HEK293 (cell line): ENCODE measurements at regions not wholly inside any gene's neighbourhood (a gene's known extent, or its start where the extent isn't known, plus 50 kb on each side); places are given as distances from the start of the nearest gene placed in this dataset.

Experiments used
- CTCF ChIA-PET: fragments of 350-600 bp; formaldehyde crosslinking; extraction: SDS; loops from one replicate; lab custom pipeline; 2021; ENCODE audit warnings: antibody characterized with exemption; lab: Yijun Ruan, JAX
- POLR2A ChIA-PET: fragments of 300-600 bp; formaldehyde crosslinking; extraction: SDS; loops from one replicate; lab custom pipeline; 2020; ENCODE audit warnings: antibody characterized with exemption, inconsistent platforms; lab: Yijun Ruan, JAX
- H3K27ac ChIP-seq: fragments of 200-500 bp; sonication (Bioruptor generic); 2 replicates; pipeline ENCODE4 v1.5.1; 2014; ENCODE audit warnings: low read depth, low read length, control low read depth, inconsistent platforms; ENCODE audit errors: extremely low read depth
- H3K36me3 ChIP-seq, 2 experiments: fragments of 200-500 bp in 1 of 2; sonication (Bioruptor generic) in 1 of 2; 1 replicate in 1 of 2; 2 replicates in 1 of 2; pipeline ENCODE4 v1.5.1; 2014 to 2017; ENCODE audit warnings: inconsistent platforms in 2 of 2, low read length in 2 of 2; ENCODE audit not compliant: control insufficient read depth in 2 of 2, insufficient read depth in 1 of 2
- H3K4me1 ChIP-seq: fragments of 200-500 bp; sonication (Bioruptor generic); 2 replicates; pipeline ENCODE4 v1.5.1; 2014; ENCODE audit warnings: mild to moderate bottlenecking, low read length, inconsistent platforms; ENCODE audit not compliant: control insufficient read depth, insufficient read depth
- H3K4me3 ChIP-seq: 2 replicates; pipeline ENCODE4 v1.5.1; 2011; ENCODE audit warnings: low read depth, mild to moderate bottlenecking, control low read depth, low read length, moderate library complexity
- H3K9me3 ChIP-seq: fragments of 200-500 bp; sonication (Bioruptor generic); 2 replicates; pipeline ENCODE4 v1.5.1; 2014; ENCODE audit warnings: low read depth, low read length, inconsistent platforms; ENCODE audit not compliant: control insufficient read depth, insufficient read depth
- ATF2 ChIP-seq: fragments of 450-650 bp; formaldehyde crosslinking; IDR thresholded peaks from 2 replicates; pipeline ENCODE4 v1.5.1; 2016; ENCODE audit warnings: missing biosample characterization, missing genetic modification characterization, low read depth
- GLIS1 ChIP-seq: fragments of 450-650 bp; formaldehyde crosslinking; IDR thresholded peaks from 2 replicates; pipeline ENCODE4 v1.5.1; 2016; ENCODE audit warnings: missing biosample characterization, missing genetic modification characterization
- PRDM6 ChIP-seq: fragments of 450-650 bp; formaldehyde crosslinking; IDR thresholded peaks from 2 replicates; pipeline ENCODE4 v1.5.1; 2017; ENCODE audit warnings: missing biosample characterization, missing genetic modification characterization
- SETDB1 ChIP-seq: IDR thresholded peaks from one replicate; pipeline ENCODE4 v1.6.1; 2017; ENCODE audit warnings: mild to moderate bottlenecking, low read length, moderate library complexity, mixed read lengths; ENCODE audit not compliant: insufficient read length
- TRIM28 ChIP-seq: IDR thresholded peaks from 2 replicates; pipeline ENCODE4 v1.6.1; 2011; ENCODE audit warnings: low read length, control low read depth, borderline replicate concordance
- YY1 ChIP-seq: fragments of 450-650 bp; formaldehyde crosslinking; IDR thresholded peaks from 2 replicates; pipeline ENCODE4 v1.5.1; 2018; ENCODE audit warnings: missing biosample characterization, missing genetic modification characterization
- ZNF140 ChIP-seq: fragments of 450-650 bp; formaldehyde crosslinking; IDR thresholded peaks from 2 replicates; pipeline ENCODE4 v1.5.1; 2016; ENCODE audit warnings: missing biosample characterization, missing genetic modification characterization
- ZNF239 ChIP-seq: fragments of 450-650 bp; formaldehyde crosslinking; IDR thresholded peaks from 2 replicates; pipeline ENCODE4 v1.5.1; 2016; ENCODE audit warnings: missing biosample characterization, missing genetic modification characterization
- ZNF433 ChIP-seq: fragments of 450-650 bp; formaldehyde crosslinking; IDR thresholded peaks from 2 replicates; pipeline ENCODE4 v1.5.1; 2016; ENCODE audit warnings: missing biosample characterization, missing genetic modification characterization, low read depth
- TF ChIP-seq, protein P1 (sequence below): fragments of 450-650 bp; formaldehyde crosslinking; conservative IDR thresholded peaks from 2 replicates; pipeline ENCODE4 v1.5.1; 2016; ENCODE audit warnings: low read depth, missing biosample characterization, missing genetic modification characterization
- TF ChIP-seq, protein P2 (sequence below): fragments of 450-650 bp; formaldehyde crosslinking; IDR thresholded peaks from 2 replicates; pipeline ENCODE4 v1.5.1; 2016; ENCODE audit warnings: missing biosample characterization, missing genetic modification characterization
- TF ChIP-seq, protein P3 (sequence below): fragments of 450-650 bp; formaldehyde crosslinking; IDR thresholded peaks from 2 replicates; pipeline ENCODE4 v1.5.0; 2017; ENCODE audit warnings: missing biosample characterization, missing genetic modification characterization, borderline replicate concordance

DNA sequence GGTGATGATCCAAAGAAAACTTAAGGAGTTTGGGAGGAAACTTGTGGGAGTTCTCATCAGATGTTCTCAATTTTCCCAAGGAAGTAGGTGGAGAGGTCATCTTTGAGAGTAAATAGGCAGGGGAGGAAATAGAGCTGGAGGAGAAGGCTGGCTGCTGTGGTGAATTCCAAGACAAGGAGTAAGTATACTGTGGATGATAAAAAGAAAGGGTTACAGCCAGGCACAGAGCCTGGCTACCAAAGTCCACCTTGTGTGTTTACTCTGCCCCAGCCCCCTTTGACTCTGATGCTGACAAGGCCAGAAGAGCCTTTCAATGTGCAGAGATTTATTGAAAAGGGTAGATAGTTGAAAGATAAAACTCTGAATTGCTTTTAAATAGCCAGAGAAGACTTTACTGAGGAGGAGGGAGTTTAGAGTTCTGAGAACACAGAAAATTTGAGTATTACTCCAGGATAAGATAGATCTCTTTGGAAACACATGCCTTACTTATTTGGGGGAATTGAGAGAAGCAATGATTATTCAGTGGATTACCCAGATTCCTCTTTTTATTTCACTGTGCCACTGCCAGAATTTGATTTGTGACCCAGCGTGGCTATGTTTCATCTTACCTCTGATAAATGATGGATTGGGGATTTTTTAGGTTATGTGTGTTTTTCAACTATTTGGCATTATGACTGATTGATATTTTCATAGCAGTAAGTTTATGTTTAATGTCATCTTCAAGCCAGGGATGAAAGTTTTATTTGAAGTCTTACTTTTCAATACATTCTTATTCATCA, 182.6 kb upstream of the JAG1 start (continued):
- TF ChIP-seq, protein P1, sequence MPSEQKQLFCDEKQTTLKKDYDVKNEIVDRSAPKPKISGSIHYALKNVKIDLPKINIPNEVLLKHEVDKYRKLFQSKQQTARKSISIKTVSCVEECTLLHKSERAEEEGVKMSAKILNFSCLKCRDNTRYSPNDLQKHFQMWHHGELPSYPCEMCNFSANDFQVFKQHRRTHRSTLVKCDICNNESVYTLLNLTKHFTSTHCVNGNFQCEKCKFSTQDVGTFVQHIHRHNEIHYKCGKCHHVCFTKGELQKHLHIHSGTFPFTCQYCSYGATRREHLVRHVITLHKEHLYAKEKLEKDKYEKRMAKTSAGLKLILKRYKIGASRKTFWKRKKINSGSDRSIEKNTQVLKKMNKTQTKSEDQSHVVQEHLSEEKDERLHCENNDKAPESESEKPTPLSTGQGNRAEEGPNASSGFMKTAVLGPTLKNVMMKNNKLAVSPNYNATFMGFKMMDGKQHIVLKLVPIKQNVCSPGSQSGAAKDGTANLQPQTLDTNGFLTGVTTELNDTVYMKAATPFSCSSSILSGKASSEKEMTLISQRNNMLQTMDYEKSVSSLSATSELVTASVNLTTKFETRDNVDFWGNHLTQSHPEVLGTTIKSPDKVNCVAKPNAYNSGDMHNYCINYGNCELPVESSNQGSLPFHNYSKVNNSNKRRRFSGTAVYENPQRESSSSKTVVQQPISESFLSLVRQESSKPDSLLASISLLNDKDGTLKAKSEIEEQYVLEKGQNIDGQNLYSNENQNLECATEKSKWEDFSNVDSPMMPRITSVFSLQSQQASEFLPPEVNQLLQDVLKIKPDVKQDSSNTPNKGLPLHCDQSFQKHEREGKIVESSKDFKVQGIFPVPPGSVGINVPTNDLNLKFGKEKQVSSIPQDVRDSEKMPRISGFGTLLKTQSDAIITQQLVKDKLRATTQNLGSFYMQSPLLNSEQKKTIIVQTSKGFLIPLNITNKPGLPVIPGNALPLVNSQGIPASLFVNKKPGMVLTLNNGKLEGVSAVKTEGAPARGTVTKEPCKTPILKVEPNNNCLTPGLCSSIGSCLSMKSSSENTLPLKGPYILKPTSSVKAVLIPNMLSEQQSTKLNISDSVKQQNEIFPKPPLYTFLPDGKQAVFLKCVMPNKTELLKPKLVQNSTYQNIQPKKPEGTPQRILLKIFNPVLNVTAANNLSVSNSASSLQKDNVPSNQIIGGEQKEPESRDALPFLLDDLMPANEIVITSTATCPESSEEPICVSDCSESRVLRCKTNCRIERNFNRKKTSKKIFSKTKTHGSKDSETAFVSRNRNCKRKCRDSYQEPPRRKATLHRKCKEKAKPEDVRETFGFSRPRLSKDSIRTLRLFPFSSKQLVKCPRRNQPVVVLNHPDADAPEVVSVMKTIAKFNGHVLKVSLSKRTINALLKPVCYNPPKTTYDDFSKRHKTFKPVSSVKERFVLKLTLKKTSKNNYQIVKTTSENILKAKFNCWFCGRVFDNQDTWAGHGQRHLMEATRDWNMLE = no peak
- TF ChIP-seq, all 188 proteins: peak for 0

- no peak for TF ChIP-seq SETDB1
- TF ChIP-seq, protein P2, sequence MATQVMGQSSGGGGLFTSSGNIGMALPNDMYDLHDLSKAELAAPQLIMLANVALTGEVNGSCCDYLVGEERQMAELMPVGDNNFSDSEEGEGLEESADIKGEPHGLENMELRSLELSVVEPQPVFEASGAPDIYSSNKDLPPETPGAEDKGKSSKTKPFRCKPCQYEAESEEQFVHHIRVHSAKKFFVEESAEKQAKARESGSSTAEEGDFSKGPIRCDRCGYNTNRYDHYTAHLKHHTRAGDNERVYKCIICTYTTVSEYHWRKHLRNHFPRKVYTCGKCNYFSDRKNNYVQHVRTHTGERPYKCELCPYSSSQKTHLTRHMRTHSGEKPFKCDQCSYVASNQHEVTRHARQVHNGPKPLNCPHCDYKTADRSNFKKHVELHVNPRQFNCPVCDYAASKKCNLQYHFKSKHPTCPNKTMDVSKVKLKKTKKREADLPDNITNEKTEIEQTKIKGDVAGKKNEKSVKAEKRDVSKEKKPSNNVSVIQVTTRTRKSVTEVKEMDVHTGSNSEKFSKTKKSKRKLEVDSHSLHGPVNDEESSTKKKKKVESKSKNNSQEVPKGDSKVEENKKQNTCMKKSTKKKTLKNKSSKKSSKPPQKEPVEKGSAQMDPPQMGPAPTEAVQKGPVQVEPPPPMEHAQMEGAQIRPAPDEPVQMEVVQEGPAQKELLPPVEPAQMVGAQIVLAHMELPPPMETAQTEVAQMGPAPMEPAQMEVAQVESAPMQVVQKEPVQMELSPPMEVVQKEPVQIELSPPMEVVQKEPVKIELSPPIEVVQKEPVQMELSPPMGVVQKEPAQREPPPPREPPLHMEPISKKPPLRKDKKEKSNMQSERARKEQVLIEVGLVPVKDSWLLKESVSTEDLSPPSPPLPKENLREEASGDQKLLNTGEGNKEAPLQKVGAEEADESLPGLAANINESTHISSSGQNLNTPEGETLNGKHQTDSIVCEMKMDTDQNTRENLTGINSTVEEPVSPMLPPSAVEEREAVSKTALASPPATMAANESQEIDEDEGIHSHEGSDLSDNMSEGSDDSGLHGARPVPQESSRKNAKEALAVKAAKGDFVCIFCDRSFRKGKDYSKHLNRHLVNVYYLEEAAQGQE = peak; percentile 88
- TF ChIP-seq TRIM28 = no peak
- TF ChIP-seq ZNF433 (tag by site-specific recombination) = no peak
- TF ChIP-seq GLIS1 (tag by site-specific recombination) = peak; percentile 61
- TF ChIP-seq ZNF239 (tag by site-specific recombination) = no peak
- TF ChIP-seq, all 188 proteins: peak for 2
- Histone ChIP-seq H3K36me3 (no peaks in the 10 kb centered on the region), H3K27ac (no peak overlapping the region), H3K4me1 (peaks cover 11% of the 10 kb centered on the region), H3K9me3 (no peaks in the 10 kb centered on the region), H3K4me3 (no peak overlapping the region)
- POLR2A ChIA-PET = no interaction called here
- CTCF ChIA-PET = interaction anchor here (1.0 kb wide), 1 partner anchor 11 kb away, joined by 3 read pairs; no protein-coding TSS in a partner anchor
Measured at GRCh38 chr20:10857352-10858070, 183.7 kb upstream of the JAG1 start.

DNA sequence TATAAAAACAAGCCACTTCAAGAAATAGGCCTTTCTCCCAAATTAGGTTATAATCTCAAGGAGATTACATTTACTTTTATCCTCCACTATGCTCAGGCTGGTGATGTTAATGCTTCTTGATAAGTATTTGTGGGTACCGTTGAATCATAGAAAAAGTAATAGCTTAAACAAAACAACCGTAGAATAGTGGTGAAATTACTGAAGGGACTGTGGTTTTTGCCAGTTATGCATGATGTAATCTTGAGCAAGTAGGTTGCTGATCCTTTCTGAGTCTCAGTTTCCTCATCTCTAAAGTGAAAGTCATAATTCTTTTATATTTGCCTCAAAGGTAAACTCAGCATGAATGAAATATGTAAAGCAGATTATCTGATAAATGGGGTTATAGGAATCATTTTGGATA, 187.3 kb upstream of the JAG1 start:
- POLR2A ChIA-PET = no interaction called here
- Histone ChIP-seq H3K27ac (no peak overlapping the region), H3K9me3 (no peaks in the 10 kb centered on the region), H3K36me3 (no peaks in the 10 kb centered on the region), H3K4me3 (no peak overlapping the region), H3K4me1 (peaks cover 26% of the 10 kb centered on the region)
- CTCF ChIA-PET = no interaction called here
- TF ChIP-seq, protein P3, sequence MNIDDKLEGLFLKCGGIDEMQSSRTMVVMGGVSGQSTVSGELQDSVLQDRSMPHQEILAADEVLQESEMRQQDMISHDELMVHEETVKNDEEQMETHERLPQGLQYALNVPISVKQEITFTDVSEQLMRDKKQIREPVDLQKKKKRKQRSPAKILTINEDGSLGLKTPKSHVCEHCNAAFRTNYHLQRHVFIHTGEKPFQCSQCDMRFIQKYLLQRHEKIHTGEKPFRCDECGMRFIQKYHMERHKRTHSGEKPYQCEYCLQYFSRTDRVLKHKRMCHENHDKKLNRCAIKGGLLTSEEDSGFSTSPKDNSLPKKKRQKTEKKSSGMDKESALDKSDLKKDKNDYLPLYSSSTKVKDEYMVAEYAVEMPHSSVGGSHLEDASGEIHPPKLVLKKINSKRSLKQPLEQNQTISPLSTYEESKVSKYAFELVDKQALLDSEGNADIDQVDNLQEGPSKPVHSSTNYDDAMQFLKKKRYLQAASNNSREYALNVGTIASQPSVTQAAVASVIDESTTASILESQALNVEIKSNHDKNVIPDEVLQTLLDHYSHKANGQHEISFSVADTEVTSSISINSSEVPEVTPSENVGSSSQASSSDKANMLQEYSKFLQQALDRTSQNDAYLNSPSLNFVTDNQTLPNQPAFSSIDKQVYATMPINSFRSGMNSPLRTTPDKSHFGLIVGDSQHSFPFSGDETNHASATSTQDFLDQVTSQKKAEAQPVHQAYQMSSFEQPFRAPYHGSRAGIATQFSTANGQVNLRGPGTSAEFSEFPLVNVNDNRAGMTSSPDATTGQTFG = no peak
- TF ChIP-seq PRDM6 (peak; percentile 57), ZNF140 (tag by site-specific recombination) (no peak), YY1 (no peak), ATF2 (tag by site-specific recombination) (peak; percentile 36; the same call in 1 of the 2 replicates)
